H1 (cell line): ENCODE measurements at regions not wholly inside any gene's neighbourhood (a gene's known extent, or its start where the extent isn't known, plus 50 kb on each side); places are given as distances from the start of the nearest gene placed in this dataset.

ENCODE experiments used
- CREB1 ChIP-seq: IDR thresholded peaks from 2 replicates; pipeline ENCODE4 v1.6.1; 2012; ENCODE audit warnings: inconsistent platforms
- GTF2F1 ChIP-seq: IDR thresholded peaks from 2 replicates; pipeline ENCODE4 v1.6.1; 2012; ENCODE audit warnings: low read depth, low read length, improper control_type of control experiment, borderline replicate concordance
- HDAC6 ChIP-seq: IDR thresholded peaks from one replicate; pipeline ENCODE4 v1.7.1; 2012; ENCODE audit warnings: low read depth, mild to moderate bottlenecking, inconsistent platforms, low read length, moderate library complexity
- JUND ChIP-seq: IDR thresholded peaks from 2 replicates; pipeline ENCODE4 v1.6.1; 2011; ENCODE audit warnings: mild to moderate bottlenecking, improper control_type of control experiment, low read length
- NANOG ChIP-seq: IDR thresholded peaks from 2 replicates; pipeline ENCODE4 v1.6.1; 2011; ENCODE audit warnings: low read length, low read depth, mild to moderate bottlenecking, inconsistent platforms; ENCODE audit not compliant: insufficient read depth, poor library complexity, severe bottlenecking
- SP1 ChIP-seq: IDR thresholded peaks from 2 replicates; pipeline ENCODE4 v1.6.1; 2011; ENCODE audit warnings: low read depth, low read length
- TF ChIP-seq, protein P1 (sequence below), 3 experiments: IDR thresholded peaks; 1 replicate in 2 of 3; 2 replicates in 1 of 3; pipeline versions ENCODE4 v1.5.1 to v1.6.1; 2011; ENCODE audit warnings: low read length in 3 of 3, mild to moderate bottlenecking in 3 of 3, inconsistent platforms in 2 of 3, low read depth in 1 of 3, moderate library complexity in 1 of 3; ENCODE audit not compliant: insufficient read depth in 1 of 3; ENCODE audit errors: control extremely low read depth in 1 of 3
- TF ChIP-seq, protein P2 (sequence below): IDR thresholded peaks from 2 replicates; pipeline ENCODE4 v1.6.1; 2012; ENCODE audit warnings: inconsistent platforms

DNA sequence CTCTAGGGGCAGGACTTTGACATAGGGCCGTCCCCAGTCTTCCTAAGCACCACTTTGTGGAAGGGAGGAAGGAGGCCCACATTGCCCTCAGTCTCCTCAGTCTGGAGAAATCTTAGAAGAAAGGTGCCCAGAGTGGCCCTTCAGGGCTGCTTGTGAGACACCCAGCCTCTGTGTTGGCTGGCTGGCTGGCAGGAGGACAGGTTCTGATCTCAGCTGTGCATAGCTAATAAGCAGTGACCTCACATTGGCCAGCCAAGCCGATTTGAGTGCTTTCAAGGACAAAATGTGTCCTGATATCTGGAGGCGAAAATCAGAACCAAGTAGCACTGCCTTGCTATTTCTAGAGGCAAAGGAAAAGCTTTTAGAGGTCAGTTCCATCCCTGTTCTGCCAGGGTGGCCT lies 211.5 kb downstream of the BCOR start:
- TF ChIP-seq, protein P1, sequence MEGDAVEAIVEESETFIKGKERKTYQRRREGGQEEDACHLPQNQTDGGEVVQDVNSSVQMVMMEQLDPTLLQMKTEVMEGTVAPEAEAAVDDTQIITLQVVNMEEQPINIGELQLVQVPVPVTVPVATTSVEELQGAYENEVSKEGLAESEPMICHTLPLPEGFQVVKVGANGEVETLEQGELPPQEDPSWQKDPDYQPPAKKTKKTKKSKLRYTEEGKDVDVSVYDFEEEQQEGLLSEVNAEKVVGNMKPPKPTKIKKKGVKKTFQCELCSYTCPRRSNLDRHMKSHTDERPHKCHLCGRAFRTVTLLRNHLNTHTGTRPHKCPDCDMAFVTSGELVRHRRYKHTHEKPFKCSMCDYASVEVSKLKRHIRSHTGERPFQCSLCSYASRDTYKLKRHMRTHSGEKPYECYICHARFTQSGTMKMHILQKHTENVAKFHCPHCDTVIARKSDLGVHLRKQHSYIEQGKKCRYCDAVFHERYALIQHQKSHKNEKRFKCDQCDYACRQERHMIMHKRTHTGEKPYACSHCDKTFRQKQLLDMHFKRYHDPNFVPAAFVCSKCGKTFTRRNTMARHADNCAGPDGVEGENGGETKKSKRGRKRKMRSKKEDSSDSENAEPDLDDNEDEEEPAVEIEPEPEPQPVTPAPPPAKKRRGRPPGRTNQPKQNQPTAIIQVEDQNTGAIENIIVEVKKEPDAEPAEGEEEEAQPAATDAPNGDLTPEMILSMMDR (IDR thresholded peaks at IDR 0.05; ENCODE audit: control extremely low read depth in 1 of 3, insufficient read depth in 1 of 3, low read depth in 1 of 3, low read length in 3 of 3) = no peak
- TF ChIP-seq NANOG (no peak), CREB1 (no peak), GTF2F1 (no peak), JUND (no peak), SP1 (no peak), HDAC6 (no peak)
- TF ChIP-seq, protein P2, sequence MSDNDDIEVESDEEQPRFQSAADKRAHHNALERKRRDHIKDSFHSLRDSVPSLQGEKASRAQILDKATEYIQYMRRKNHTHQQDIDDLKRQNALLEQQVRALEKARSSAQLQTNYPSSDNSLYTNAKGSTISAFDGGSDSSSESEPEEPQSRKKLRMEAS = no peak
